GM23338 (cell line): ENCODE measurements at regions not wholly inside any gene's neighbourhood (a gene's known extent, or its start where the extent isn't known, plus 50 kb on each side); places are given as distances from the start of the nearest gene placed in this dataset.

Source experiments
- ATAC-seq: fragments of 200-7000 bp; cut with Tn5 transposase; 3 replicates; pipeline ENCODE4 v1.9.1; 2020
- DNase-seq: peaks from one replicate; pipeline ENCODE4 v3.0.0-alpha.2; 2015; ENCODE audit warnings: low spot score
- H2AFZ ChIP-seq: fragments of 200-600 bp; sonication (generic); 2 replicates; pipeline ENCODE4 v1.8.0; 2016; ENCODE audit warnings: antibody characterized with exemption, mild to moderate bottlenecking, moderate library complexity
- H3F3A ChIP-seq: fragments of 200-600 bp; sonication (generic); replicated peaks from 2 replicates; pipeline ENCODE4 v1.8.0; 2017; ENCODE audit warnings: antibody characterized with exemption, mixed run types, low read depth
- H3K27ac ChIP-seq: fragments of 200-600 bp; sonication (generic); 2 replicates; pipeline ENCODE4 v1.6.1; 2016; ENCODE audit warnings: low read depth
- H3K27me3 ChIP-seq: fragments of 200-600 bp; sonication (generic); 2 replicates; pipeline ENCODE4 v1.8.0; 2016; ENCODE audit warnings: mild to moderate bottlenecking, mixed run types, moderate library complexity; ENCODE audit not compliant: insufficient read depth
- H3K36me3 ChIP-seq: fragments of 200-600 bp; sonication (generic); 2 replicates; pipeline ENCODE4 v1.8.0; 2016; ENCODE audit warnings: mild to moderate bottlenecking; ENCODE audit not compliant: insufficient read depth
- H3K4me1 ChIP-seq: fragments of 200-600 bp; sonication (generic); 2 replicates; pipeline ENCODE4 v1.8.0; 2016; ENCODE audit warnings: mild to moderate bottlenecking, moderate library complexity; ENCODE audit not compliant: insufficient read depth
- H3K4me2 ChIP-seq: fragments of 200-600 bp; sonication (generic); 2 replicates; pipeline ENCODE4 v1.7.1; 2017; ENCODE audit warnings: mixed run types
- H3K4me3 ChIP-seq: fragments of 200-600 bp; sonication (generic); 2 replicates; pipeline ENCODE4 v1.6.1; 2016; ENCODE audit warnings: mixed run types
- H3K79me2 ChIP-seq: fragments of 200-600 bp; sonication (generic); replicated peaks from 2 replicates; pipeline ENCODE4 v1.8.0; 2017; ENCODE audit warnings: mild to moderate bottlenecking; ENCODE audit not compliant: insufficient read depth
- H3K9me2 ChIP-seq: fragments of 200-600 bp; sonication (generic); 2 replicates; pipeline ENCODE4 v1.8.0; 2017; ENCODE audit not compliant: insufficient read depth
- H4K20me1 ChIP-seq: fragments of 200-600 bp; sonication (generic); replicated peaks from 2 replicates; pipeline ENCODE4 v1.8.0; 2017; ENCODE audit warnings: mild to moderate bottlenecking; ENCODE audit not compliant: insufficient read depth
- H3K27ac Mint-ChIP-seq: 2 replicates; pipeline ENCODE4 v1.8.0; 2020; ENCODE audit warnings: inconsistent platforms, mild to moderate bottlenecking, moderate library complexity, mixed read lengths
- H3K27me3 Mint-ChIP-seq: 3 replicates; pipeline ENCODE4 v1.8.0; 2022; ENCODE audit warnings: low read depth, mild to moderate bottlenecking, moderate library complexity, mixed read lengths, inconsistent platforms; ENCODE audit not compliant: insufficient read depth, poor library complexity
- H3K36me3 Mint-ChIP-seq: 3 replicates; pipeline ENCODE4 v1.8.0; 2021; ENCODE audit warnings: low read depth, mild to moderate bottlenecking, inconsistent platforms, moderate library complexity, mixed read lengths
- H3K4me1 Mint-ChIP-seq: 3 replicates; pipeline ENCODE4 v1.8.0; 2020; ENCODE audit warnings: mild to moderate bottlenecking, inconsistent platforms, mixed read lengths
- H3K4me3 Mint-ChIP-seq: 3 replicates; pipeline ENCODE4 v1.8.0; 2021; ENCODE audit warnings: moderate library complexity, mild to moderate bottlenecking, inconsistent platforms, mixed read lengths
- H3K9me3 Mint-ChIP-seq: 3 replicates; pipeline ENCODE4 v1.8.0; 2020; ENCODE audit warnings: moderate library complexity, mild to moderate bottlenecking, inconsistent platforms, mixed read lengths
- EZH2phosphoT487 ChIP-seq: fragments of 200-600 bp; sonication (generic); IDR thresholded peaks from one replicate; pipeline ENCODE4 v1.8.1; 2018; ENCODE audit warnings: antibody characterized with exemption; ENCODE audit not compliant: unreplicated experiment
- JUNB ChIP-seq: IDR thresholded peaks from one replicate; pipeline ENCODE4 v1.6.1; 2016; ENCODE audit warnings: antibody characterized with exemption; ENCODE audit not compliant: unreplicated experiment
- STAT1 ChIP-seq: IDR thresholded peaks from one replicate; pipeline ENCODE4 v1.6.1; 2016; ENCODE audit warnings: antibody characterized with exemption; ENCODE audit not compliant: unreplicated experiment
- ZNF114 ChIP-seq: fragments of 250-450 bp; sonication (Bioruptor Pico); IDR thresholded peaks from 2 replicates; pipeline ENCODE4 v1.5.0; 2020; ENCODE audit warnings: mild to moderate bottlenecking, moderate library complexity
- ZNF331 ChIP-seq: fragments of 250-450 bp; sonication (Bioruptor Pico); IDR thresholded peaks from 2 replicates; pipeline ENCODE4 v1.5.0; 2020; ENCODE audit warnings: low read depth, mild to moderate bottlenecking, moderate library complexity
- TF ChIP-seq, protein P1 (sequence below): fragments of 250-450 bp; sonication (Bioruptor Pico); IDR thresholded peaks from 2 replicates; pipeline ENCODE4 v1.5.0; 2020; ENCODE audit warnings: mild to moderate bottlenecking, moderate library complexity
- TF ChIP-seq, protein P2 (sequence below): IDR thresholded peaks from 2 replicates; pipeline ENCODE4 v1.6.1; 2016; ENCODE audit warnings: antibody characterized with exemption

DNA sequence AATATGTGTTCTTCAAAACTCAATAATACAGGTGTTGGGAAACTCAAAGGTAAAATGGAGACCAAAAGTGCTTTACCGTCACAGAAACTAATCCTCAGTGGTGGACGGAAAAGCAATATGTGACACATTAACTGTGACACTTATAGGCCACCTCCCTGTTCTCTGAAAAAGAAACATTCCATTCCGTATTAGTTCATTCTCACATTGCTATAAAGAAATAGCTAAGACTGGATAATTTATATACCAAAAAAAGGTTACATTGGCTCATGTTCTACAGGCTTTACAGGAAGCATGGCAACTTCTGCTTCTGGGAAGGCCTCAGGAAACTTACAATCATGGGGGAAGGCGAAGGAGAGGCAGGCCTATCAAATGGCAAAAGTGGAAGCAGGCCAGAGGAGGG is 435.3 kb upstream of the HTR2A start:
- Histone ChIP-seq H3K27me3 (no peaks in the 10 kb centered on the region), H3K36me3 (no peaks in the 10 kb centered on the region), H3K79me2 (no peaks in the 10 kb centered on the region), H3K9me2 (no peaks in the 10 kb centered on the region), H3K4me1 (no peaks in the 10 kb centered on the region), H2AFZ (no peak overlapping the region), H4K20me1 (no peaks in the 10 kb centered on the region), H3F3A (no peaks in the 10 kb centered on the region), H3K4me3 (no peak overlapping the region), H3K27ac (no peak overlapping the region), H3K4me2 (no peak overlapping the region)
- no peak for DNase-seq
- no peaks in the 10 kb centered on the region for H3K9me3 Mint-ChIP-seq
- TF ChIP-seq EZH2phosphoT487: no peak
- TF ChIP-seq STAT1: no peak
- no peak for TF ChIP-seq ZNF114 (CRISPR knock-in tag)
- TF ChIP-seq ZNF331 (CRISPR knock-in tag): no peak
- TF ChIP-seq, protein P1, sequence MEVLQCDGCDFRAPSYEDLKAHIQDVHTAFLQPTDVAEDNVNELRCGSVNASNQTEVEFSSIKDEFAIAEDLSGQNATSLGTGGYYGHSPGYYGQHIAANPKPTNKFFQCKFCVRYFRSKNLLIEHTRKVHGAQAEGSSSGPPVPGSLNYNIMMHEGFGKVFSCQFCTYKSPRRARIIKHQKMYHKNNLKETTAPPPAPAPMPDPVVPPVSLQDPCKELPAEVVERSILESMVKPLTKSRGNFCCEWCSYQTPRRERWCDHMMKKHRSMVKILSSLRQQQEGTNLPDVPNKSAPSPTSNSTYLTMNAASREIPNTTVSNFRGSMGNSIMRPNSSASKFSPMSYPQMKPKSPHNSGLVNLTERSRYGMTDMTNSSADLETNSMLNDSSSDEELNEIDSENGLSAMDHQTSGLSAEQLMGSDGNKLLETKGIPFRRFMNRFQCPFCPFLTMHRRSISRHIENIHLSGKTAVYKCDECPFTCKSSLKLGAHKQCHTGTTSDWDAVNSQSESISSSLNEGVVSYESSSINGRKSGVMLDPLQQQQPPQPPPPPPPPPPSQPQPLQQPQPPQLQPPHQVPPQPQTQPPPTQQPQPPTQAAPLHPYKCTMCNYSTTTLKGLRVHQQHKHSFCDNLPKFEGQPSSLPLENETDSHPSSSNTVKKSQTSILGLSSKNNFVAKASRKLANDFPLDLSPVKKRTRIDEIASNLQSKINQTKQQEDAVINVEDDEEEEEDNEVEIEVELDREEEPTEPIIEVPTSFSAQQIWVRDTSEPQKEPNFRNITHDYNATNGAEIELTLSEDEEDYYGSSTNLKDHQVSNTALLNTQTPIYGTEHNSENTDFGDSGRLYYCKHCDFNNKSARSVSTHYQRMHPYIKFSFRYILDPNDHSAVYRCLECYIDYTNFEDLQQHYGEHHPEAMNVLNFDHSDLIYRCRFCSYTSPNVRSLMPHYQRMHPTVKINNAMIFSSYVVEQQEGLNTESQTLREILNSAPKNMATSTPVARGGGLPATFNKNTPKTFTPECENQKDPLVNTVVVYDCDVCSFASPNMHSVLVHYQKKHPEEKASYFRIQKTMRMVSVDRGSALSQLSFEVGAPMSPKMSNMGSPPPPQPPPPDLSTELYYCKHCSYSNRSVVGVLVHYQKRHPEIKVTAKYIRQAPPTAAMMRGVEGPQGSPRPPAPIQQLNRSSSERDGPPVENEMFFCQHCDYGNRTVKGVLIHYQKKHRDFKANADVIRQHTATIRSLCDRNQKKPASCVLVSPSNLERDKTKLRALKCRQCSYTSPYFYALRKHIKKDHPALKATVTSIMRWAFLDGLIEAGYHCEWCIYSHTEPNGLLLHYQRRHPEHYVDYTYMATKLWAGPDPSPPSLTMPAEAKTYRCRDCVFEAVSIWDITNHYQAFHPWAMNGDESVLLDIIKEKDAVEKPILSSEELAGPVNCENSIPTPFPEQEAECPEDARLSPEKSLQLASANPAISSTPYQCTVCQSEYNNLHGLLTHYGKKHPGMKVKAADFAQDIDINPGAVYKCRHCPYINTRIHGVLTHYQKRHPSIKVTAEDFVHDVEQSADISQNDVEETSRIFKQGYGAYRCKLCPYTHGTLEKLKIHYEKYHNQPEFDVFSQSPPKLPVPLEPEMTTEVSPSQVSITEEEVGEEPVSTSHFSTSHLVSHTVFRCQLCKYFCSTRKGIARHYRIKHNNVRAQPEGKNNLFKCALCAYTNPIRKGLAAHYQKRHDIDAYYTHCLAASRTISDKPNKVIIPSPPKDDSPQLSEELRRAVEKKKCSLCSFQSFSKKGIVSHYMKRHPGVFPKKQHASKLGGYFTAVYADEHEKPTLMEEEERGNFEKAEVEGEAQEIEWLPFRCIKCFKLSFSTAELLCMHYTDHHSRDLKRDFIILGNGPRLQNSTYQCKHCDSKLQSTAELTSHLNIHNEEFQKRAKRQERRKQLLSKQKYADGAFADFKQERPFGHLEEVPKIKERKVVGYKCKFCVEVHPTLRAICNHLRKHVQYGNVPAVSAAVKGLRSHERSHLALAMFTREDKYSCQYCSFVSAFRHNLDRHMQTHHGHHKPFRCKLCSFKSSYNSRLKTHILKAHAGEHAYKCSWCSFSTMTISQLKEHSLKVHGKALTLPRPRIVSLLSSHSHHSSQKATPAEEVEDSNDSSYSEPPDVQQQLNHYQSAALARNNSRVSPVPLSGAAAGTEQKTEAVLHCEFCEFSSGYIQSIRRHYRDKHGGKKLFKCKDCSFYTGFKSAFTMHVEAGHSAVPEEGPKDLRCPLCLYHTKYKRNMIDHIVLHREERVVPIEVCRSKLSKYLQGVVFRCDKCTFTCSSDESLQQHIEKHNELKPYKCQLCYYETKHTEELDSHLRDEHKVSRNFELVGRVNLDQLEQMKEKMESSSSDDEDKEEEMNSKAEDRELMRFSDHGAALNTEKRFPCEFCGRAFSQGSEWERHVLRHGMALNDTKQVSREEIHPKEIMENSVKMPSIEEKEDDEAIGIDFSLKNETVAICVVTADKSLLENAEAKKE (CRISPR knock-in tag): no peak
- no peak for TF ChIP-seq JUNB
- TF ChIP-seq, protein P2, sequence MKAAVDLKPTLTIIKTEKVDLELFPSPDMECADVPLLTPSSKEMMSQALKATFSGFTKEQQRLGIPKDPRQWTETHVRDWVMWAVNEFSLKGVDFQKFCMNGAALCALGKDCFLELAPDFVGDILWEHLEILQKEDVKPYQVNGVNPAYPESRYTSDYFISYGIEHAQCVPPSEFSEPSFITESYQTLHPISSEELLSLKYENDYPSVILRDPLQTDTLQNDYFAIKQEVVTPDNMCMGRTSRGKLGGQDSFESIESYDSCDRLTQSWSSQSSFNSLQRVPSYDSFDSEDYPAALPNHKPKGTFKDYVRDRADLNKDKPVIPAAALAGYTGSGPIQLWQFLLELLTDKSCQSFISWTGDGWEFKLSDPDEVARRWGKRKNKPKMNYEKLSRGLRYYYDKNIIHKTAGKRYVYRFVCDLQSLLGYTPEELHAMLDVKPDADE: no peak
- no peaks in the 10 kb centered on the region for H3K27me3 Mint-ChIP-seq
- no peaks in the 10 kb centered on the region for H3K36me3 Mint-ChIP-seq
- H3K4me1 Mint-ChIP-seq: peaks cover 5% of the 10 kb centered on the region; the same call in 1 of the 3 replicates
- no peak overlapping the region for H3K4me3 Mint-ChIP-seq
- ATAC-seq: no peak
- H3K27ac Mint-ChIP-seq: no peak overlapping the region
